ENCODE measurements at regions not wholly inside any gene's neighbourhood (a gene's known extent, or its start where the extent isn't known, plus 50 kb on each side); places are given as distances from the start of the nearest gene placed in this dataset.
"Not testable (repeated sequence)": the region's sequence is repeated elsewhere in the genome, so short reads cannot be mapped to it uniquely, and the experiment has no call there.

- no peaks in the 10 kb centered on the region for H4K20me1 ChIP-seq (ENCODE audit: insufficient read depth)
- no peaks in the 10 kb centered on the region for H3K79me2 ChIP-seq (replicated peaks; ENCODE audit: insufficient read depth, low read length)
- H3K9me2 ChIP-seq (ENCODE audit: insufficient read depth, low read length), result no peaks in the 10 kb centered on the region
- no peak overlapping the region for H2AFZ ChIP-seq (ENCODE audit: low read depth, low read length)
- TF ChIP-seq, protein P1, sequence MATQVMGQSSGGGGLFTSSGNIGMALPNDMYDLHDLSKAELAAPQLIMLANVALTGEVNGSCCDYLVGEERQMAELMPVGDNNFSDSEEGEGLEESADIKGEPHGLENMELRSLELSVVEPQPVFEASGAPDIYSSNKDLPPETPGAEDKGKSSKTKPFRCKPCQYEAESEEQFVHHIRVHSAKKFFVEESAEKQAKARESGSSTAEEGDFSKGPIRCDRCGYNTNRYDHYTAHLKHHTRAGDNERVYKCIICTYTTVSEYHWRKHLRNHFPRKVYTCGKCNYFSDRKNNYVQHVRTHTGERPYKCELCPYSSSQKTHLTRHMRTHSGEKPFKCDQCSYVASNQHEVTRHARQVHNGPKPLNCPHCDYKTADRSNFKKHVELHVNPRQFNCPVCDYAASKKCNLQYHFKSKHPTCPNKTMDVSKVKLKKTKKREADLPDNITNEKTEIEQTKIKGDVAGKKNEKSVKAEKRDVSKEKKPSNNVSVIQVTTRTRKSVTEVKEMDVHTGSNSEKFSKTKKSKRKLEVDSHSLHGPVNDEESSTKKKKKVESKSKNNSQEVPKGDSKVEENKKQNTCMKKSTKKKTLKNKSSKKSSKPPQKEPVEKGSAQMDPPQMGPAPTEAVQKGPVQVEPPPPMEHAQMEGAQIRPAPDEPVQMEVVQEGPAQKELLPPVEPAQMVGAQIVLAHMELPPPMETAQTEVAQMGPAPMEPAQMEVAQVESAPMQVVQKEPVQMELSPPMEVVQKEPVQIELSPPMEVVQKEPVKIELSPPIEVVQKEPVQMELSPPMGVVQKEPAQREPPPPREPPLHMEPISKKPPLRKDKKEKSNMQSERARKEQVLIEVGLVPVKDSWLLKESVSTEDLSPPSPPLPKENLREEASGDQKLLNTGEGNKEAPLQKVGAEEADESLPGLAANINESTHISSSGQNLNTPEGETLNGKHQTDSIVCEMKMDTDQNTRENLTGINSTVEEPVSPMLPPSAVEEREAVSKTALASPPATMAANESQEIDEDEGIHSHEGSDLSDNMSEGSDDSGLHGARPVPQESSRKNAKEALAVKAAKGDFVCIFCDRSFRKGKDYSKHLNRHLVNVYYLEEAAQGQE (IDR thresholded peaks at IDR 0.05; ENCODE audit: borderline replicate concordance), result no peak
- no peak for TF ChIP-seq EP300 (conservative IDR thresholded peaks at IDR 0.05; ENCODE audit: poor library complexity, severe bottlenecking)
- no peak for TF ChIP-seq SMC3 (conservative IDR thresholded peaks at IDR 0.05; ENCODE audit: poor library complexity)
- TF ChIP-seq, protein P2, sequence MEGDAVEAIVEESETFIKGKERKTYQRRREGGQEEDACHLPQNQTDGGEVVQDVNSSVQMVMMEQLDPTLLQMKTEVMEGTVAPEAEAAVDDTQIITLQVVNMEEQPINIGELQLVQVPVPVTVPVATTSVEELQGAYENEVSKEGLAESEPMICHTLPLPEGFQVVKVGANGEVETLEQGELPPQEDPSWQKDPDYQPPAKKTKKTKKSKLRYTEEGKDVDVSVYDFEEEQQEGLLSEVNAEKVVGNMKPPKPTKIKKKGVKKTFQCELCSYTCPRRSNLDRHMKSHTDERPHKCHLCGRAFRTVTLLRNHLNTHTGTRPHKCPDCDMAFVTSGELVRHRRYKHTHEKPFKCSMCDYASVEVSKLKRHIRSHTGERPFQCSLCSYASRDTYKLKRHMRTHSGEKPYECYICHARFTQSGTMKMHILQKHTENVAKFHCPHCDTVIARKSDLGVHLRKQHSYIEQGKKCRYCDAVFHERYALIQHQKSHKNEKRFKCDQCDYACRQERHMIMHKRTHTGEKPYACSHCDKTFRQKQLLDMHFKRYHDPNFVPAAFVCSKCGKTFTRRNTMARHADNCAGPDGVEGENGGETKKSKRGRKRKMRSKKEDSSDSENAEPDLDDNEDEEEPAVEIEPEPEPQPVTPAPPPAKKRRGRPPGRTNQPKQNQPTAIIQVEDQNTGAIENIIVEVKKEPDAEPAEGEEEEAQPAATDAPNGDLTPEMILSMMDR (IDR thresholded peaks at IDR 0.05; ENCODE audit: poor library complexity, severe bottlenecking), result no peak
- TF ChIP-seq RAD21 (conservative IDR thresholded peaks at IDR 0.05), result no peak
- no peak for TF ChIP-seq MXI1 (conservative IDR thresholded peaks at IDR 0.05; ENCODE audit: poor library complexity, severe bottlenecking)
- no peak for TF ChIP-seq POLR2AphosphoS5 (IDR thresholded peaks at IDR 0.05)
- no peak for TF ChIP-seq TAF1 (IDR thresholded peaks at IDR 0.05; ENCODE audit: low read depth)
- no peak for TF ChIP-seq EZH2 (IDR thresholded peaks at IDR 0.05; ENCODE audit: borderline replicate concordance, insufficient read depth, low read length, poor library complexity, severe bottlenecking)
- no peaks in the 10 kb centered on the region for H3K9me3 ChIP-seq (ENCODE audit: low read length)
- no peaks in the 10 kb centered on the region for H3F3A ChIP-seq (ENCODE audit: insufficient read depth, low read length, poor library complexity, severe bottlenecking)
- H3K4me2 ChIP-seq (ENCODE audit: low read length), result no peak overlapping the region
- no peaks in the 10 kb centered on the region for H3K27me3 ChIP-seq (ENCODE audit: insufficient read depth, low read depth, low read length)
- H3K4me3 ChIP-seq (ENCODE audit: low read length), result no peak overlapping the region
- H3K36me3 ChIP-seq (ENCODE audit: insufficient read depth, low read length), result no peaks in the 10 kb centered on the region
- H3K27ac ChIP-seq (ENCODE audit: low read length), result no peak overlapping the region
- H3K9ac ChIP-seq (ENCODE audit: low read length), result no peak overlapping the region
These were observed 82.2 kb upstream of the EPHA3 start for GRCh38 chr3:89025185-89025584.

GRCh38 chr3:89032346-89033013 lies 74.9 kb upstream of the EPHA3 start:
- Histone ChIP-seq H3K27ac (ENCODE audit: low read length) (peak overlapping the region; percentile 46), H3K9ac (ENCODE audit: low read length) (no peak overlapping the region), H3F3A (ENCODE audit: insufficient read depth, low read length, poor library complexity, severe bottlenecking) (no peaks in the 10 kb centered on the region), H3K9me2 (ENCODE audit: insufficient read depth, low read length) (no peaks in the 10 kb centered on the region), H2AFZ (ENCODE audit: low read depth, low read length) (no peak overlapping the region), H4K20me1 (ENCODE audit: insufficient read depth) (no peaks in the 10 kb centered on the region), H3K4me2 (ENCODE audit: low read length) (peak overlapping the region; percentile 4), H3K27me3 (ENCODE audit: insufficient read depth, low read depth, low read length) (no peaks in the 10 kb centered on the region), H3K36me3 (ENCODE audit: insufficient read depth, low read length) (no peaks in the 10 kb centered on the region), H3K9me3 (ENCODE audit: low read length) (no peaks in the 10 kb centered on the region), H3K4me3 (ENCODE audit: low read length) (no peak overlapping the region), H3K79me2 (replicated peaks; ENCODE audit: insufficient read depth, low read length) (no peaks in the 10 kb centered on the region)
- TF ChIP-seq, protein P2 (IDR thresholded peaks at IDR 0.05; ENCODE audit: poor library complexity, severe bottlenecking), result no peak
- peak; percentile 37 for TF ChIP-seq RAD21 (conservative IDR thresholded peaks at IDR 0.05)
- peak; percentile 98 for TF ChIP-seq EP300 (conservative IDR thresholded peaks at IDR 0.05; ENCODE audit: poor library complexity, severe bottlenecking)
- TF ChIP-seq POLR2AphosphoS5 (IDR thresholded peaks at IDR 0.05), result peak; percentile 93
- no peak for TF ChIP-seq TAF1 (IDR thresholded peaks at IDR 0.05; ENCODE audit: low read depth)
- TF ChIP-seq MXI1 (conservative IDR thresholded peaks at IDR 0.05; ENCODE audit: poor library complexity, severe bottlenecking), result no peak
- peak; percentile 37 for TF ChIP-seq SMC3 (conservative IDR thresholded peaks at IDR 0.05; ENCODE audit: poor library complexity)
- TF ChIP-seq, protein P1 (IDR thresholded peaks at IDR 0.05; ENCODE audit: borderline replicate concordance), result peak; percentile 70
- no peak for TF ChIP-seq EZH2 (IDR thresholded peaks at IDR 0.05; ENCODE audit: borderline replicate concordance, insufficient read depth, low read length, poor library complexity, severe bottlenecking)

- H3K9me2 ChIP-seq (ENCODE audit: insufficient read depth, low read length), result not testable (repeated sequence)
These were observed 72.7 kb upstream of the EPHA3 start for GRCh38 chr3:89034723-89035122.

More at GRCh38 chr3:89034723-89035122, 72.7 kb upstream of the EPHA3 start:
- not testable (repeated sequence) for H3K27ac ChIP-seq (ENCODE audit: low read length); H3K36me3 ChIP-seq (ENCODE audit: insufficient read depth, low read length); H3K9me3 ChIP-seq (ENCODE audit: low read length); H2AFZ ChIP-seq (ENCODE audit: low read depth, low read length); H3K4me3 ChIP-seq (ENCODE audit: low read length); H3K79me2 ChIP-seq (replicated peaks; ENCODE audit: insufficient read depth, low read length); H3K4me2 ChIP-seq (ENCODE audit: low read length); H3K9ac ChIP-seq (ENCODE audit: low read length); H3K27me3 ChIP-seq (ENCODE audit: insufficient read depth, low read depth, low read length); H4K20me1 ChIP-seq (ENCODE audit: insufficient read depth); H3F3A ChIP-seq (ENCODE audit: insufficient read depth, low read length, poor library complexity, severe bottlenecking)

Data from neural cell (in vitro differentiated cells).